Adrenal gland (tissue), 9 donors: ENCODE measurements at regions not wholly inside any gene's neighbourhood (a gene's known extent, or its start where the extent isn't known, plus 50 kb on each side); places are given as distances from the start of the nearest gene placed in this dataset.

Experiments
- DNase-seq, 7 donors: peaks; one replicate each; pipeline ENCODE4 v3.0.0-alpha.2; 2019 to 2020
- H3K27ac ChIP-seq, 5 donors: fragments of 200-600 bp; sonication (generic) in 4 of 5; 1 replicate in 3 of 5; 2 replicates in 2 of 5; pipeline versions ENCODE4 v1.5.1 to v1.8.0; 2016 to 2020; ENCODE audit warnings: mild to moderate bottlenecking in 1 of 5
- H3K27me3 ChIP-seq: fragments of 200-600 bp; 2 replicates; pipeline ENCODE4 v1.8.0; 2021
- H3K36me3 ChIP-seq, 2 donors: fragments of 200-600 bp; replicated peaks in 1 of 2; 1 replicate in 1 of 2; 2 replicates in 1 of 2; pipeline versions ENCODE4 v1.5.1 to v1.8.0; 2018 to 2022
- H3K4me1 ChIP-seq, 2 donors: fragments of 200-600 bp; replicated peaks in 1 of 2; 1 replicate in 1 of 2; 2 replicates in 1 of 2; pipeline versions ENCODE4 v1.5.1 to v1.8.0; 2018 to 2021
- H3K4me3 ChIP-seq, 4 donors: fragments of 200-600 bp; sonication (generic) in 3 of 4; one replicate each; pipeline ENCODE4 v1.5.1; 2016 to 2018
- H3K9me3 ChIP-seq, 3 donors: fragments of 200-600 bp; sonication (generic) in 1 of 3; replicated peaks in 1 of 3; 1 replicate in 2 of 3; 2 replicates in 1 of 3; pipeline versions ENCODE4 v1.5.1 to v1.8.0; 2016 to 2021
- CTCF ChIP-seq, 6 experiments: fragments of 450-650 bp in 4 of 6; fragments of 200-600 bp in 2 of 6; sonication (generic) in 1 of 6; IDR thresholded peaks; 1 replicate in 5 of 6; 2 replicates in 1 of 6; pipeline versions ENCODE4 v1.5.1 to v1.8.0; 2016 to 2021; ENCODE audit warnings: antibody characterized with exemption in 6 of 6, mild to moderate bottlenecking in 2 of 6, moderate library complexity in 1 of 6
- POLR2A ChIP-seq, 2 donors: fragments of 450-650 bp; IDR thresholded peaks; one replicate each; pipeline ENCODE4 v1.6.1; 2017; ENCODE audit warnings: antibody characterized with exemption in 2 of 2, mild to moderate bottlenecking in 2 of 2, moderate library complexity in 1 of 2
- WGBS, 4 donors: extraction: QIAGEN DNeasy Blood & Tissue Kit in 2 of 4; methylation state at CpG; one replicate each; pipeline versions ENCODE4 v1.1.5 to v1.1.7; 2013 to 2017; 5-methylcytosine and 5-hydroxymethylcytosine counted together
- intact Hi-C, 2 donors: fragments of 100-400 bp; cut with DNase I; formaldehyde crosslinking; loops; one replicate each; pipeline versions ENCODE4 v1.14.1 to v1.15.0; 2022 to 2023
- donor health status: healthy with polysubstance abuse.
- donor health status: Bipolar disorder and iron deficiency.
- donor health status: DM: yes; HTN: yes; CAD: no.
- donor health status: DM: no; HTN: no; CAD: no.
- donor health status: DM: no; HTN: no; CAD: no.

GRCh38 chr10:2858452-2858851 is 208.9 kb upstream of the PFKP start:
- DNase-seq = no peak
- no peak for TF ChIP-seq POLR2A (IDR thresholded peaks at IDR 0.05)
- TF ChIP-seq CTCF (IDR thresholded peaks at IDR 0.05) = no peak
- H3K9me3 ChIP-seq = peaks cover 0 to 7% (median 0%) of the 10 kb centered on the region in 3 donors
- no peaks in the 10 kb centered on the region for H3K27me3 ChIP-seq
- H3K4me1 ChIP-seq = no peaks in the 10 kb centered on the region
- no peak overlapping the region for H3K27ac ChIP-seq
- 48 to 66% (median 63%) methylated on average over 2 of the region's 2 CpGs for WGBS, 4 donors
- intact Hi-C loops = no loop called here
- no peak overlapping the region for H3K4me3 ChIP-seq
- H3K36me3 ChIP-seq = no peaks in the 10 kb centered on the region

DNA sequence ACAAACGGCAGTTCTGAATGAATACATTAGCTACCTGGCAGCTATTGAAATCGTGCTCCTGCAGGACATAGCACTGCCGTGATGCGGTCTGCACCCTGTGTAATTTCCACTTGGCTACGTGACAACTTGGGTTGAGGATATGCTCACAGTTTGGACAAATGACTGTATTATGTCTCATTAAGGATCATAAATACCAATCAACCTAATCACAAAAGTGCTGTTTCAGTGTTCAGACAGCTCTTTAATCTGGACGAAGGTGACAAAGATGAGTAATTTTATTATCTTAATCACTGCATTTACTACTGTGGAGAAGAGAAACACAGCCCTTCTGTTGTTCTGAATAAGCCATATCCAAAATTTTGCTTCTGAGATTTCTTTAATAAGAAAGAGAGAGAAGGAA is 210.8 kb upstream of the PFKP start:
- intact Hi-C loops = no loop called here
- TF ChIP-seq POLR2A (IDR thresholded peaks at IDR 0.05) (no peak), CTCF (IDR thresholded peaks at IDR 0.05) (no peak)
- H3K9me3 ChIP-seq = peaks cover 0 to 7% (median 0%) of the 10 kb centered on the region in 3 donors
- no peaks in the 10 kb centered on the region for H3K4me1 ChIP-seq
- H3K27me3 ChIP-seq = peaks cover 9% of the 10 kb centered on the region
- WGBS, 4 donors = 45 to 72% (median 48%) methylated on average over 6 of the region's 6 CpGs
- no peaks in the 10 kb centered on the region for H3K36me3 ChIP-seq
- H3K4me3 ChIP-seq = no peak overlapping the region
- no peak for DNase-seq
- no peak overlapping the region for H3K27ac ChIP-seq

DNA sequence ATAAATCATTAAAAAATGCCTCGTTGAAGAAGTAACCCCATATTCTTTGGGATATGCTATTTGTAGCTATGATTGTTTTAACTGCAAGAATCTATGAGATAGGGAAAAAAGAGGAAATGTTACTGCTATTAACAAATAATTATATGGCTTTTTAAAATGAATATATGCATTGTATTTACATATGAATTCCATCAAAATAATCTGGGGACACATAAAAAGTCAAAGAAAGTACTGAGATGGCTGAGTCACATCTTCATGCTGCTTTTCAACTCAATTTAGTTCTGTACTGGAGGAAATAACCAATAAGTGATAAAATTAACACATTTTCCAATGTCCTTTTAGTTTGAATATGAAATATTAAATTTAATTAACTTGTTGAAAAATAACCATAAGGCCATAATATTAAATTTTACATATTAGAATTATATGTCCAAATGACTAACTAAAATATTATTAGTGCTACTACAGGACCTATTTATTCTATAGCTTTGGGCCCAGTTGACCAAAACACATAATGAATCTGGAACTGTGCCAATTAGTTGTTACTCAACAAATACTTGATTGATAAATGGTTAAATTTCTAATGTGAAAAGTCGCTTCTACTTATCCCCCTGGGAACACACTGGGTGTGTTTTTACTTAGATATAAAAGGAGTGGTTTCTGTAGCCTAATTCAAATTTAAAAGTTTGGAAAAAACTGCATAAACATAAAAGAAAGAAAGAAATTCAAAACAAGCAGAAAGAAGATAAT is 214.6 kb upstream of the PFKP start:
- H3K4me3 ChIP-seq = no peak overlapping the region
- 44 to 64% (median 61%) methylated on average over 2 of the region's 2 CpGs for WGBS, 4 donors
- no peak for DNase-seq
- TF ChIP-seq POLR2A (IDR thresholded peaks at IDR 0.05) = no peak
- no peak for TF ChIP-seq CTCF (IDR thresholded peaks at IDR 0.05)
- no peaks in the 10 kb centered on the region for H3K4me1 ChIP-seq
- intact Hi-C loops = no loop called here
- H3K27me3 ChIP-seq = peaks cover 9% of the 10 kb centered on the region
- no peaks in the 10 kb centered on the region for H3K36me3 ChIP-seq
- H3K27ac ChIP-seq = no peak overlapping the region
- H3K9me3 ChIP-seq = peaks cover 0 to under 1% (median 0%) of the 10 kb centered on the region in 3 donors

DNA sequence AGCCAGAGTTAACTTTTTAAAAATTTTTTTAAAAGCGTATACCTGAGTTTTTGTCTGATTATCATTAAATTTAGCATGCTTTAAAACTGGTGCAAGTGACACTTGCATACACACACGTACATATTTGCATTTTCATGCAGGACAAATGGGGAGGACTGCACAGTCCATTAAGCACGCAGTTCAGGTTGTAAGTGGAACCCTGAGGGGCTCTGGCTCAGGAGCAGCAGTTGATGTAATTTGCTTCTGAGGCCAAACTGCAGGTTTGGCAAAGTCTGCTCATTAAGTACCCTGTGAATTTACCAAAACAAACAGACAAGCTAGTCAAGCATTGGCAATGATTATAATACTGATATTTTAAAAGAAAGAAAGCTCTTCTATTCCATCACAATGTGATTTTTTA is 215.8 kb upstream of the PFKP start:
- no peaks in the 10 kb centered on the region for H3K36me3 ChIP-seq
- 60 to 79% (median 64%) methylated on average over 3 of the region's 3 CpGs for WGBS, 4 donors
- H3K4me3 ChIP-seq = no peak overlapping the region
- no peaks in the 10 kb centered on the region for H3K4me1 ChIP-seq
- TF ChIP-seq POLR2A (IDR thresholded peaks at IDR 0.05) (no peak), CTCF (IDR thresholded peaks at IDR 0.05) (no peak)
- H3K27me3 ChIP-seq = peaks cover 9% of the 10 kb centered on the region
- H3K27ac ChIP-seq = no peak overlapping the region
- no peaks in the 10 kb centered on the region for H3K9me3 ChIP-seq
- DNase-seq = no peak
- intact Hi-C loops = no loop called here
